ENCODE measurements at regions not wholly inside any gene's neighbourhood (a gene's known extent, or its start where the extent isn't known, plus 50 kb on each side); places are given as distances from the start of the nearest gene placed in this dataset.

DNA sequence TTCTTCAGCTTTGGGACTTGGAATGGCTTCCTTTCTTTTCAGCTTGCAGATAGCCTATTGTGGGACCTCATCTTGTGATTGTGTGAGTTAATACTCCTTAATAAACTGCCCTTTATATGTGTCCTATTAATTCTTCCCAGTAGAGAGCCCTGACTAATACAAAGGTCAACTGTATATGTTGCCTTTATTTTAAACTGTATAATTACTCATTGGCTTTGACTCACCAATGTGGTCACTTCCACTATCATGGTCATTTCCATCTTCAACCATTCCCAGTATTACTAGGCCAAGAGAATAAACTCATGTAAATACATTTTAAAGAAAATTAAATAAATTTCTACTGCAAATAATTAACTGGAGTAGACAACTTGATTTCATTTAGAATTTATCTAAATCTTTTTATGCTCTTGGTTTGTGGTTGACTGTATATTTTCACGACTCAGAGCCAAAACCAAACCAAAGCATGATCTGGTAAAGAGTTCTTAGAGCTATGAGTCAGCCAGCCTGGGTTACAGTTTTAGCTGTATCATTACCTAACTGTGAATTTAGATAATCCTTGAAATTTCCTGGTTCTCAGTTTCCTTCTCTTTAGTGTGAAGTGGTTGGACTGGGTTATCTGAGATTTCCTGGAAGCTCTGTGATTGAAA lies 188.4 kb downstream of the PPP1R3A start:
- TF ChIP-seq EZH2 (IDR thresholded peaks at IDR 0.05; ENCODE audit: borderline replicate concordance, insufficient read depth, low read length, poor library complexity, severe bottlenecking) (no peak), POLR2AphosphoS5 (IDR thresholded peaks at IDR 0.05) (no peak), TAF1 (IDR thresholded peaks at IDR 0.05; ENCODE audit: low read depth) (no peak), EP300 (conservative IDR thresholded peaks at IDR 0.05; ENCODE audit: poor library complexity, severe bottlenecking) (no peak), MXI1 (conservative IDR thresholded peaks at IDR 0.05; ENCODE audit: poor library complexity, severe bottlenecking) (no peak), RAD21 (conservative IDR thresholded peaks at IDR 0.05) (no peak), SMC3 (conservative IDR thresholded peaks at IDR 0.05; ENCODE audit: poor library complexity) (no peak)
- TF ChIP-seq, protein P1, sequence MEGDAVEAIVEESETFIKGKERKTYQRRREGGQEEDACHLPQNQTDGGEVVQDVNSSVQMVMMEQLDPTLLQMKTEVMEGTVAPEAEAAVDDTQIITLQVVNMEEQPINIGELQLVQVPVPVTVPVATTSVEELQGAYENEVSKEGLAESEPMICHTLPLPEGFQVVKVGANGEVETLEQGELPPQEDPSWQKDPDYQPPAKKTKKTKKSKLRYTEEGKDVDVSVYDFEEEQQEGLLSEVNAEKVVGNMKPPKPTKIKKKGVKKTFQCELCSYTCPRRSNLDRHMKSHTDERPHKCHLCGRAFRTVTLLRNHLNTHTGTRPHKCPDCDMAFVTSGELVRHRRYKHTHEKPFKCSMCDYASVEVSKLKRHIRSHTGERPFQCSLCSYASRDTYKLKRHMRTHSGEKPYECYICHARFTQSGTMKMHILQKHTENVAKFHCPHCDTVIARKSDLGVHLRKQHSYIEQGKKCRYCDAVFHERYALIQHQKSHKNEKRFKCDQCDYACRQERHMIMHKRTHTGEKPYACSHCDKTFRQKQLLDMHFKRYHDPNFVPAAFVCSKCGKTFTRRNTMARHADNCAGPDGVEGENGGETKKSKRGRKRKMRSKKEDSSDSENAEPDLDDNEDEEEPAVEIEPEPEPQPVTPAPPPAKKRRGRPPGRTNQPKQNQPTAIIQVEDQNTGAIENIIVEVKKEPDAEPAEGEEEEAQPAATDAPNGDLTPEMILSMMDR (IDR thresholded peaks at IDR 0.05; ENCODE audit: poor library complexity, severe bottlenecking): no peak
- TF ChIP-seq, protein P2, sequence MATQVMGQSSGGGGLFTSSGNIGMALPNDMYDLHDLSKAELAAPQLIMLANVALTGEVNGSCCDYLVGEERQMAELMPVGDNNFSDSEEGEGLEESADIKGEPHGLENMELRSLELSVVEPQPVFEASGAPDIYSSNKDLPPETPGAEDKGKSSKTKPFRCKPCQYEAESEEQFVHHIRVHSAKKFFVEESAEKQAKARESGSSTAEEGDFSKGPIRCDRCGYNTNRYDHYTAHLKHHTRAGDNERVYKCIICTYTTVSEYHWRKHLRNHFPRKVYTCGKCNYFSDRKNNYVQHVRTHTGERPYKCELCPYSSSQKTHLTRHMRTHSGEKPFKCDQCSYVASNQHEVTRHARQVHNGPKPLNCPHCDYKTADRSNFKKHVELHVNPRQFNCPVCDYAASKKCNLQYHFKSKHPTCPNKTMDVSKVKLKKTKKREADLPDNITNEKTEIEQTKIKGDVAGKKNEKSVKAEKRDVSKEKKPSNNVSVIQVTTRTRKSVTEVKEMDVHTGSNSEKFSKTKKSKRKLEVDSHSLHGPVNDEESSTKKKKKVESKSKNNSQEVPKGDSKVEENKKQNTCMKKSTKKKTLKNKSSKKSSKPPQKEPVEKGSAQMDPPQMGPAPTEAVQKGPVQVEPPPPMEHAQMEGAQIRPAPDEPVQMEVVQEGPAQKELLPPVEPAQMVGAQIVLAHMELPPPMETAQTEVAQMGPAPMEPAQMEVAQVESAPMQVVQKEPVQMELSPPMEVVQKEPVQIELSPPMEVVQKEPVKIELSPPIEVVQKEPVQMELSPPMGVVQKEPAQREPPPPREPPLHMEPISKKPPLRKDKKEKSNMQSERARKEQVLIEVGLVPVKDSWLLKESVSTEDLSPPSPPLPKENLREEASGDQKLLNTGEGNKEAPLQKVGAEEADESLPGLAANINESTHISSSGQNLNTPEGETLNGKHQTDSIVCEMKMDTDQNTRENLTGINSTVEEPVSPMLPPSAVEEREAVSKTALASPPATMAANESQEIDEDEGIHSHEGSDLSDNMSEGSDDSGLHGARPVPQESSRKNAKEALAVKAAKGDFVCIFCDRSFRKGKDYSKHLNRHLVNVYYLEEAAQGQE (IDR thresholded peaks at IDR 0.05; ENCODE audit: borderline replicate concordance): no peak
